ENCODE measurements at regions not wholly inside any gene's neighbourhood (a gene's known extent, or its start where the extent isn't known, plus 50 kb on each side); places are given as distances from the start of the nearest gene placed in this dataset.

DNA sequence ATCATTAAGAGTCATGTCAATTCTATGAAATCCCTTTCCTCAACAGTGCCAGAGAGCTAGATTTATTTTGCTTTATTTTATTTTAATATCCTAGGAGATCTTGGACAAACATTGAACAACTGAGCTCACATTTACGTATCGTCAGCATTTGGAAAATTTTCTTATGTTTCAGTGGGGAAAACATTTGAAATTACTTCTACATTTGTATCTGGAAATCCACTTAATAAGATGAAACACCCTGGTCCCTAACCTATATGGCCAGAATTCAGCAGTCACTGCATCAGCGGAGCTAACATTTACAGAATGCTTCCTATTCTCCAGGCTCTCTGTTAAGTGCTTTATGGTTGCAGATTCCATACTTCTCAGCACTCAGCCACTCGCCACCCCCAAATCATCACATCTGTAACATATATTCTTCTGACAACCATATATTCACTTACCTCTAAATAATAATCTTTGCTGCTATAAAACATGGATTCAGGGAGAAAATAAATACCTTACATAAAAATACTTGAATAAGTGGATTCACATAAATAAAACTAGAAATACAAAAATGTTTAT, 773.9 kb downstream of the JRKL start:
- Histone ChIP-seq H3K9me3 (no peaks in the 10 kb centered on the region), H4K20me1 (ENCODE audit: insufficient read depth) (no peaks in the 10 kb centered on the region), H3K36me3 (replicated peaks in 1 of 2; ENCODE audit: control insufficient read depth in 1 of 2, insufficient read depth in 2 of 2, low read length in 1 of 2) (no peaks in the 10 kb centered on the region), H3K79me2 (ENCODE audit: insufficient read depth) (no peaks in the 10 kb centered on the region), H3K4me1 (ENCODE audit: control insufficient read depth in 1 of 2, insufficient read depth in 2 of 2, low read depth in 1 of 2, low read length in 1 of 2) (no peaks in the 10 kb centered on the region), H3K9me2 (no peaks in the 10 kb centered on the region), H3K4me2 (no peak overlapping the region), H3K9ac (no peak overlapping the region), H3K4me3 (ENCODE audit: low read depth in 2 of 2, low read length in 1 of 2) (no peak overlapping the region), H3F3A (replicated peaks; ENCODE audit: insufficient read depth) (no peaks in the 10 kb centered on the region), H3K27me3 (ENCODE audit: insufficient read depth) (no peaks in the 10 kb centered on the region), H2AFZ (ENCODE audit: low read depth) (no peak overlapping the region), H3K27ac (ENCODE audit: low read depth in 2 of 2, low read length in 1 of 2) (no peak overlapping the region)
- TF ChIP-seq RFX5 (IDR thresholded peaks at IDR 0.05; ENCODE audit: low read length) = no peak
- TF ChIP-seq, protein P1, sequence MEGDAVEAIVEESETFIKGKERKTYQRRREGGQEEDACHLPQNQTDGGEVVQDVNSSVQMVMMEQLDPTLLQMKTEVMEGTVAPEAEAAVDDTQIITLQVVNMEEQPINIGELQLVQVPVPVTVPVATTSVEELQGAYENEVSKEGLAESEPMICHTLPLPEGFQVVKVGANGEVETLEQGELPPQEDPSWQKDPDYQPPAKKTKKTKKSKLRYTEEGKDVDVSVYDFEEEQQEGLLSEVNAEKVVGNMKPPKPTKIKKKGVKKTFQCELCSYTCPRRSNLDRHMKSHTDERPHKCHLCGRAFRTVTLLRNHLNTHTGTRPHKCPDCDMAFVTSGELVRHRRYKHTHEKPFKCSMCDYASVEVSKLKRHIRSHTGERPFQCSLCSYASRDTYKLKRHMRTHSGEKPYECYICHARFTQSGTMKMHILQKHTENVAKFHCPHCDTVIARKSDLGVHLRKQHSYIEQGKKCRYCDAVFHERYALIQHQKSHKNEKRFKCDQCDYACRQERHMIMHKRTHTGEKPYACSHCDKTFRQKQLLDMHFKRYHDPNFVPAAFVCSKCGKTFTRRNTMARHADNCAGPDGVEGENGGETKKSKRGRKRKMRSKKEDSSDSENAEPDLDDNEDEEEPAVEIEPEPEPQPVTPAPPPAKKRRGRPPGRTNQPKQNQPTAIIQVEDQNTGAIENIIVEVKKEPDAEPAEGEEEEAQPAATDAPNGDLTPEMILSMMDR (IDR thresholded peaks at IDR 0.05) = no peak
- TF ChIP-seq, protein P2, sequence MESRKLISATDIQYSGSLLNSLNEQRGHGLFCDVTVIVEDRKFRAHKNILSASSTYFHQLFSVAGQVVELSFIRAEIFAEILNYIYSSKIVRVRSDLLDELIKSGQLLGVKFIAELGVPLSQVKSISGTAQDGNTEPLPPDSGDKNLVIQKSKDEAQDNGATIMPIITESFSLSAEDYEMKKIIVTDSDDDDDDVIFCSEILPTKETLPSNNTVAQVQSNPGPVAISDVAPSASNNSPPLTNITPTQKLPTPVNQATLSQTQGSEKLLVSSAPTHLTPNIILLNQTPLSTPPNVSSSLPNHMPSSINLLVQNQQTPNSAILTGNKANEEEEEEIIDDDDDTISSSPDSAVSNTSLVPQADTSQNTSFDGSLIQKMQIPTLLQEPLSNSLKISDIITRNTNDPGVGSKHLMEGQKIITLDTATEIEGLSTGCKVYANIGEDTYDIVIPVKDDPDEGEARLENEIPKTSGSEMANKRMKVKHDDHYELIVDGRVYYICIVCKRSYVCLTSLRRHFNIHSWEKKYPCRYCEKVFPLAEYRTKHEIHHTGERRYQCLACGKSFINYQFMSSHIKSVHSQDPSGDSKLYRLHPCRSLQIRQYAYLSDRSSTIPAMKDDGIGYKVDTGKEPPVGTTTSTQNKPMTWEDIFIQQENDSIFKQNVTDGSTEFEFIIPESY (IDR thresholded peaks at IDR 0.05; ENCODE audit: borderline replicate concordance, low read depth) = no peak
- no peak for TF ChIP-seq ELF1 (IDR thresholded peaks at IDR 0.05)
- no peak for TF ChIP-seq NFIC (IDR thresholded peaks at IDR 0.05; ENCODE audit: borderline replicate concordance)
- TF ChIP-seq MEF2A (IDR thresholded peaks at IDR 0.05; ENCODE audit: borderline replicate concordance, low read depth) = no peak
- no peak for TF ChIP-seq CHD2 (IDR thresholded peaks at IDR 0.05; ENCODE audit: low read length, partially characterized antibody)
- no peak for TF ChIP-seq NRF1 (IDR thresholded peaks at IDR 0.05; ENCODE audit: low read depth, low read length)
- TF ChIP-seq, protein P3, sequence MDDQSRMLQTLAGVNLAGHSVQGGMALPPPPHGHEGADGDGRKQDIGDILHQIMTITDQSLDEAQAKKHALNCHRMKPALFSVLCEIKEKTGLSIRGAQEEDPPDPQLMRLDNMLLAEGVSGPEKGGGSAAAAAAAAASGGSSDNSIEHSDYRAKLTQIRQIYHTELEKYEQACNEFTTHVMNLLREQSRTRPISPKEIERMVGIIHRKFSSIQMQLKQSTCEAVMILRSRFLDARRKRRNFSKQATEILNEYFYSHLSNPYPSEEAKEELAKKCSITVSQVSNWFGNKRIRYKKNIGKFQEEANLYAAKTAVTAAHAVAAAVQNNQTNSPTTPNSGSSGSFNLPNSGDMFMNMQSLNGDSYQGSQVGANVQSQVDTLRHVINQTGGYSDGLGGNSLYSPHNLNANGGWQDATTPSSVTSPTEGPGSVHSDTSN (IDR thresholded peaks at IDR 0.05) = no peak
- no peak for TF ChIP-seq YY1 (IDR thresholded peaks at IDR 0.05; ENCODE audit: low read depth)
- TF ChIP-seq MXI1 (IDR thresholded peaks at IDR 0.05; ENCODE audit: low read depth, low read length) = no peak
- TF ChIP-seq, protein P4, sequence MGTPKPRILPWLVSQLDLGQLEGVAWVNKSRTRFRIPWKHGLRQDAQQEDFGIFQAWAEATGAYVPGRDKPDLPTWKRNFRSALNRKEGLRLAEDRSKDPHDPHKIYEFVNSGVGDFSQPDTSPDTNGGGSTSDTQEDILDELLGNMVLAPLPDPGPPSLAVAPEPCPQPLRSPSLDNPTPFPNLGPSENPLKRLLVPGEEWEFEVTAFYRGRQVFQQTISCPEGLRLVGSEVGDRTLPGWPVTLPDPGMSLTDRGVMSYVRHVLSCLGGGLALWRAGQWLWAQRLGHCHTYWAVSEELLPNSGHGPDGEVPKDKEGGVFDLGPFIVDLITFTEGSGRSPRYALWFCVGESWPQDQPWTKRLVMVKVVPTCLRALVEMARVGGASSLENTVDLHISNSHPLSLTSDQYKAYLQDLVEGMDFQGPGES (IDR thresholded peaks at IDR 0.05; ENCODE audit: low read depth, low read length) = no peak
- TF ChIP-seq SMC3 (IDR thresholded peaks at IDR 0.05; ENCODE audit: low read depth, low read length) = no peak
- no peak for TF ChIP-seq GABPA (IDR thresholded peaks at IDR 0.05; ENCODE audit: low read depth)
- no peak for TF ChIP-seq SIN3A (IDR thresholded peaks at IDR 0.05; ENCODE audit: borderline replicate concordance, low read depth, low read length)
- TF ChIP-seq EP300 (IDR thresholded peaks at IDR 0.05; ENCODE audit: borderline replicate concordance in 1 of 2, low read depth in 1 of 2, low read length in 1 of 2) = no peak
- TF ChIP-seq, protein P5, sequence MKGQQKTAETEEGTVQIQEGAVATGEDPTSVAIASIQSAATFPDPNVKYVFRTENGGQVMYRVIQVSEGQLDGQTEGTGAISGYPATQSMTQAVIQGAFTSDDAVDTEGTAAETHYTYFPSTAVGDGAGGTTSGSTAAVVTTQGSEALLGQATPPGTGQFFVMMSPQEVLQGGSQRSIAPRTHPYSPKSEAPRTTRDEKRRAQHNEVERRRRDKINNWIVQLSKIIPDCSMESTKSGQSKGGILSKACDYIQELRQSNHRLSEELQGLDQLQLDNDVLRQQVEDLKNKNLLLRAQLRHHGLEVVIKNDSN (IDR thresholded peaks at IDR 0.05; ENCODE audit: borderline replicate concordance, low read depth) = no peak
- ChIA-PET CTCF (interaction anchor here (1.2 kb wide), 1 partner anchor 13 kb away, joined by 4 read pairs; no protein-coding TSS in a partner anchor), POLR2A (no interaction called here)
- DNase-seq = no peak
- 17% methylated on average over 4 of the region's 4 CpGs for WGBS (ENCODE audit: low lambda C conversion rate)

Measured in SK-N-SH (cell line).